HL-60 (cell line): ENCODE measurements at regions not wholly inside any gene's neighbourhood (a gene's known extent, or its start where the extent isn't known, plus 50 kb on each side); places are given as distances from the start of the nearest gene placed in this dataset.

ENCODE experiments used
- DNase-seq, 2 experiments: peaks; one replicate each; pipeline ENCODE4 v3.0.0-alpha.2; 2010 to 2020; ENCODE audit warnings: low read depth in 1 of 2, low spot score in 1 of 2
- H3K27ac ChIP-seq: fragments of 250-450 bp; sonication (Bioruptor Pico); replicated peaks from 2 replicates; pipeline ENCODE4 v1.5.1; 2020; ENCODE audit warnings: mild to moderate bottlenecking, moderate library complexity
- H3K27me3 ChIP-seq: fragments of 250-450 bp; sonication (Bioruptor Pico); 2 replicates; pipeline ENCODE4 v1.5.1; 2021; ENCODE audit warnings: mild to moderate bottlenecking, moderate library complexity; ENCODE audit not compliant: insufficient read depth, poor library complexity, severe bottlenecking
- H3K4me3 ChIP-seq: replicated peaks from 2 replicates; pipeline ENCODE4 v1.5.1; 2011; ENCODE audit warnings: mild to moderate bottlenecking, control low read depth, low read length; ENCODE audit not compliant: insufficient read depth
- CTCF ChIP-seq: IDR thresholded peaks from one replicate; pipeline ENCODE4 v1.5.1; 2011; ENCODE audit warnings: low read length, control low read depth, inconsistent platforms; ENCODE audit not compliant: insufficient read depth
- GABPA ChIP-seq: IDR thresholded peaks from 2 replicates; pipeline ENCODE4 v1.6.1; 2012; ENCODE audit warnings: low read depth
- POLR2AphosphoS5 ChIP-seq: IDR thresholded peaks from 2 replicates; pipeline ENCODE4 v1.6.1; 2012; ENCODE audit warnings: low read depth
- REST ChIP-seq: IDR thresholded peaks from 2 replicates; pipeline ENCODE4 v1.6.1; 2012; ENCODE audit warnings: low read depth; ENCODE audit not compliant: insufficient replicate concordance
- SPI1 ChIP-seq: IDR thresholded peaks from 2 replicates; pipeline ENCODE4 v1.6.1; 2012; ENCODE audit warnings: low read depth, mild to moderate bottlenecking, borderline replicate concordance

GRCh38 chr12:90899456-90900182 lies 55.4 kb downstream of the CCER1 start:
- no peak overlapping the region for H3K27ac ChIP-seq
- TF ChIP-seq GABPA (no peak), REST (no peak), POLR2AphosphoS5 (no peak)
- no peaks in the 10 kb centered on the region for H3K27me3 ChIP-seq
- no peak for DNase-seq
- H3K4me3 ChIP-seq, result no peak overlapping the region

- Histone ChIP-seq H3K27ac (no peak overlapping the region), H3K27me3 (no peaks in the 10 kb centered on the region), H3K4me3 (no peak overlapping the region)
- TF ChIP-seq POLR2AphosphoS5 (no peak), REST (no peak), SPI1 (no peak), GABPA (no peak), CTCF (no peak)
- no peak for DNase-seq
These were observed 57.0 kb downstream of the CCER1 start for GRCh38 chr12:90897986-90898385.

GRCh38 chr12:90897316-90897715 lies 57.7 kb downstream of the CCER1 start:
- Histone ChIP-seq H3K27me3 (no peaks in the 10 kb centered on the region), H3K4me3 (no peak overlapping the region), H3K27ac (no peak overlapping the region)
- TF ChIP-seq POLR2AphosphoS5 (no peak), REST (no peak), CTCF (no peak), GABPA (no peak), SPI1 (no peak)
- DNase-seq, result no peak
